CD14-positive monocyte (primary cell): ENCODE measurements at regions not wholly inside any gene's neighbourhood (a gene's known extent, or its start where the extent isn't known, plus 50 kb on each side); places are given as distances from the start of the nearest gene placed in this dataset.

ENCODE experiments used
- DNase-seq, 3 donors: peaks; one replicate each; pipeline ENCODE4 v3.0.0-alpha.2; 2011 to 2022
- H2AFZ ChIP-seq: 2 replicates; pipeline ENCODE4 v1.6.0; 2012; ENCODE audit warnings: mild to moderate bottlenecking, low read depth, low read length, inconsistent platforms; ENCODE audit not compliant: insufficient read depth, poor library complexity, severe bottlenecking
- H3K27ac ChIP-seq, 2 donors: 1 replicate in 1 of 2; 2 replicates in 1 of 2; pipeline ENCODE4 v1.5.1; 2012 to 2013; ENCODE audit warnings: low read length in 2 of 2, control low read depth in 1 of 2, inconsistent platforms in 1 of 2, low read depth in 1 of 2, mild to moderate bottlenecking in 1 of 2
- H3K27me3 ChIP-seq, 2 donors: one replicate each; pipeline versions ENCODE4 v1.6.0 to v1.6.1; 2011 to 2013; ENCODE audit warnings: low read length in 2 of 2; ENCODE audit not compliant: control insufficient read depth in 2 of 2, insufficient read depth in 2 of 2
- H3K36me3 ChIP-seq, 2 donors: replicated peaks in 1 of 2; 1 replicate in 1 of 2; 2 replicates in 1 of 2; pipeline versions ENCODE4 v1.5.1 to v1.6.1; 2012 to 2013; ENCODE audit warnings: low read length in 2 of 2, control low read depth in 1 of 2, inconsistent platforms in 1 of 2, mild to moderate bottlenecking in 1 of 2; ENCODE audit not compliant: insufficient read depth in 2 of 2, control insufficient read depth in 1 of 2
- H3K4me1 ChIP-seq, 2 donors: 1 replicate in 1 of 2; 2 replicates in 1 of 2; pipeline versions ENCODE4 v1.5.1 to v1.6.1; 2012 to 2013; ENCODE audit warnings: low read length in 2 of 2, control low read depth in 1 of 2, inconsistent platforms in 1 of 2, mild to moderate bottlenecking in 1 of 2, moderate library complexity in 1 of 2; ENCODE audit not compliant: insufficient read depth in 2 of 2, control insufficient read depth in 1 of 2
- H3K4me2 ChIP-seq: replicated peaks from 2 replicates; pipeline ENCODE3; 2012; ENCODE audit warnings: low read length, moderate library complexity, mild to moderate bottlenecking; ENCODE audit not compliant: poor library complexity, severe bottlenecking; ENCODE audit errors: extremely low read depth
- H3K4me3 ChIP-seq, 3 experiments: fragments of 200-600 bp in 1 of 3; sonication (generic) in 1 of 3; replicated peaks in 1 of 3; 1 replicate in 2 of 3; 2 replicates in 1 of 3; pipeline ENCODE4 v1.5.1; 2011 to 2013; ENCODE audit warnings: low read length in 3 of 3, mild to moderate bottlenecking in 3 of 3, control low read depth in 2 of 3, low read depth in 2 of 3, inconsistent platforms in 1 of 3, moderate library complexity in 1 of 3
- H3K79me2 ChIP-seq: 2 replicates; pipeline ENCODE4 v1.6.0; 2012; ENCODE audit warnings: mild to moderate bottlenecking, control low read depth, inconsistent platforms, low read length, moderate library complexity; ENCODE audit not compliant: insufficient read depth
- H3K9ac ChIP-seq: 2 replicates; pipeline ENCODE4 v1.6.0; 2017; ENCODE audit warnings: low read length, mild to moderate bottlenecking; ENCODE audit not compliant: insufficient read depth, poor library complexity, severe bottlenecking
- H3K9me3 ChIP-seq, 2 donors: replicated peaks in 1 of 2; 1 replicate in 1 of 2; 2 replicates in 1 of 2; pipeline versions ENCODE4 v1.5.1 to v1.6.1; 2012 to 2013; ENCODE audit warnings: low read length in 2 of 2, control low read depth in 1 of 2; ENCODE audit not compliant: control insufficient read depth in 1 of 2, insufficient read depth in 1 of 2
- H4K20me1 ChIP-seq: 2 replicates; pipeline ENCODE4 v1.6.0; 2012; ENCODE audit warnings: mild to moderate bottlenecking, low read length, control low read depth, moderate library complexity; ENCODE audit not compliant: insufficient read depth
- H3K27ac Mint-ChIP-seq, 7 donors: one replicate each; pipeline ENCODE4 v1.8.0; 2020; ENCODE audit warnings: mild to moderate bottlenecking in 7 of 7, mixed read lengths in 7 of 7, moderate library complexity in 6 of 7, inconsistent platforms in 2 of 7
- H3K27me3 Mint-ChIP-seq, 3 donors: one replicate each; pipeline ENCODE4 v1.8.0; 2021 to 2022; ENCODE audit warnings: low read depth in 3 of 3, mild to moderate bottlenecking in 3 of 3, mixed read lengths in 3 of 3, moderate library complexity in 3 of 3, inconsistent platforms in 1 of 3
- H3K36me3 Mint-ChIP-seq, 2 donors: one replicate each; pipeline ENCODE4 v1.8.0; 2020; ENCODE audit warnings: mixed read lengths in 2 of 2, inconsistent platforms in 1 of 2, mild to moderate bottlenecking in 1 of 2
- H3K4me1 Mint-ChIP-seq: one replicate; pipeline ENCODE4 v1.8.0; 2020; ENCODE audit warnings: mild to moderate bottlenecking, mixed read lengths
- H3K4me3 Mint-ChIP-seq, 2 donors: one replicate each; pipeline ENCODE4 v1.8.0; 2020; ENCODE audit warnings: mild to moderate bottlenecking in 2 of 2, mixed read lengths in 2 of 2, moderate library complexity in 1 of 2
- H3K9me3 Mint-ChIP-seq, 7 donors: one replicate each; pipeline ENCODE4 v1.8.0; 2020 to 2022; ENCODE audit warnings: mixed read lengths in 7 of 7, mild to moderate bottlenecking in 6 of 7, moderate library complexity in 6 of 7, inconsistent platforms in 2 of 7
- CTCF ChIP-seq: fragments of 200-600 bp; IDR thresholded peaks from one replicate; pipeline ENCODE4 v1.8.0; 2022; ENCODE audit warnings: antibody characterized with exemption, mild to moderate bottlenecking
- WGBS: methylation state at CpG from one replicate; pipeline ENCODE4 v1.1.5; 2013; ENCODE audit warnings: missing lambda C conversion rate; ENCODE audit not compliant: insufficient coverage; 5-methylcytosine and 5-hydroxymethylcytosine counted together
- intact Hi-C, 2 donors: fragments of 100-400 bp; cut with micrococcal nuclease; formaldehyde crosslinking; loops; one replicate each; pipeline versions ENCODE4 v1.15.0 to v1.15.1; 2023

- no peak for TF ChIP-seq CTCF
- Histone ChIP-seq H3K36me3 (no peaks in the 10 kb centered on the region), H3K79me2 (no peaks in the 10 kb centered on the region), H3K4me2 (no peak overlapping the region), H3K4me1 (no peaks in the 10 kb centered on the region), H3K27me3 (no peaks in the 10 kb centered on the region), H3K27ac (no peak overlapping the region), H2AFZ (no peak overlapping the region), H4K20me1 (no peaks in the 10 kb centered on the region), H3K9ac (no peak overlapping the region), H3K4me3 (no peak overlapping the region), H3K9me3 (no peaks in the 10 kb centered on the region)
- intact Hi-C loops = no loop called here
- no CpG with 5 or more reads among the region's 2 CpGs for WGBS
- Mint-ChIP-seq H3K27ac (no peak overlapping the region), H3K27me3 (no peaks in the 10 kb centered on the region), H3K4me3 (no peak overlapping the region), H3K36me3 (no peaks in the 10 kb centered on the region), H3K4me1 (no peaks in the 10 kb centered on the region), H3K9me3 (peaks cover 0 to 1% (median 0%) of the 10 kb centered on the region in 7 donors)
- no peak for DNase-seq
Observed at GRCh38 chr4:126799416-126799815, 833.3 kb upstream of the INTU start.

GRCh38 chr4:126799971-126800574 is 832.7 kb upstream of the INTU start:
- no peaks in the 10 kb centered on the region for H3K36me3 Mint-ChIP-seq
- H3K9ac ChIP-seq = no peak overlapping the region
- no peak overlapping the region for H3K4me2 ChIP-seq
- H2AFZ ChIP-seq = no peak overlapping the region
- no peak overlapping the region for H3K4me3 Mint-ChIP-seq
- H3K27me3 Mint-ChIP-seq = no peaks in the 10 kb centered on the region
- H3K9me3 Mint-ChIP-seq = peaks cover 0 to 3% (median 0%) of the 10 kb centered on the region in 7 donors
- H3K36me3 ChIP-seq = no peaks in the 10 kb centered on the region
- H3K27ac ChIP-seq = no peak overlapping the region
- no peaks in the 10 kb centered on the region for H3K27me3 ChIP-seq
- no peaks in the 10 kb centered on the region for H4K20me1 ChIP-seq
- no peaks in the 10 kb centered on the region for H3K4me1 Mint-ChIP-seq
- no peaks in the 10 kb centered on the region for H3K9me3 ChIP-seq
- intact Hi-C loops = no loop called here
- DNase-seq = no peak
- no peak overlapping the region for H3K4me3 ChIP-seq
- no peaks in the 10 kb centered on the region for H3K79me2 ChIP-seq
- no peaks in the 10 kb centered on the region for H3K4me1 ChIP-seq
- no peak for TF ChIP-seq CTCF
- WGBS = 80% methylated on average over 1 of the region's 5 CpGs
- H3K27ac Mint-ChIP-seq = no peak overlapping the region
